ENCODE measurements at regions not wholly inside any gene's neighbourhood (a gene's known extent, or its start where the extent isn't known, plus 50 kb on each side); places are given as distances from the start of the nearest gene placed in this dataset.

GRCh38 chr1:226793620-226794276, 54.7 kb upstream of the ITPKB start:
- no peak for TF ChIP-seq CTCF (IDR thresholded peaks at IDR 0.05)
- no peak for TF ChIP-seq POLR2A (IDR thresholded peaks at IDR 0.05)
